DOHH2 (cell line): ENCODE measurements at regions not wholly inside any gene's neighbourhood (a gene's known extent, or its start where the extent isn't known, plus 50 kb on each side); places are given as distances from the start of the nearest gene placed in this dataset.

ENCODE experiments used
- CTCF ChIP-seq: fragments of 200-600 bp; sonication (generic); IDR thresholded peaks from one replicate; pipeline ENCODE4 v1.5.1; 2014; ENCODE audit warnings: antibody characterized with exemption, mild to moderate bottlenecking, low read depth, low read length; ENCODE audit not compliant: poor library complexity, severe bottlenecking
- EZH2phosphoT487 ChIP-seq: fragments of 200-600 bp; sonication (generic); IDR thresholded peaks from 2 replicates; pipeline ENCODE4 v1.6.1; 2017; ENCODE audit warnings: borderline replicate concordance, mild to moderate bottlenecking, antibody characterized with exemption, low read length, moderate library complexity, mixed read lengths

- TF ChIP-seq CTCF (no peak), EZH2phosphoT487 (no peak)
These were observed 218.3 kb upstream of the CNTN1 start for GRCh38 chr12:40473962-40474361.
